Esophagus squamous epithelium (tissue), 5 donors: ENCODE measurements at regions not wholly inside any gene's neighbourhood (a gene's known extent, or its start where the extent isn't known, plus 50 kb on each side); places are given as distances from the start of the nearest gene placed in this dataset.

Experiments used
- DNase-seq: peaks from one replicate; lab custom pipeline; 2025; lab: John Stamatoyannopoulos, UW
- H3K27ac ChIP-seq, 4 donors: fragments of 200-600 bp; sonication (generic); one replicate each; pipeline ENCODE4 v1.5.1; 2016 to 2019; ENCODE audit warnings: mild to moderate bottlenecking in 1 of 4
- H3K27me3 ChIP-seq, 4 donors: fragments of 200-600 bp; sonication (generic); 1 replicate in 3 of 4; 2 replicates in 1 of 4; pipeline versions ENCODE4 v1.5.1 to v1.6.0; 2017 to 2021; ENCODE audit warnings: antibody characterized with exemption in 1 of 4
- H3K36me3 ChIP-seq, 3 donors: fragments of 200-600 bp; sonication (generic); one replicate each; pipeline ENCODE4 v1.5.1; 2016 to 2019
- H3K4me1 ChIP-seq, 3 donors: fragments of 200-600 bp; sonication (generic); one replicate each; pipeline ENCODE4 v1.5.1; 2017 to 2019
- H3K4me3 ChIP-seq, 4 donors: fragments of 200-600 bp; sonication (generic); 1 replicate in 3 of 4; 2 replicates in 1 of 4; pipeline ENCODE4 v1.5.1; 2016 to 2019; ENCODE audit warnings: mild to moderate bottlenecking in 2 of 4, moderate library complexity in 1 of 4
- H3K9me3 ChIP-seq, 3 donors: fragments of 200-600 bp; sonication (generic); one replicate each; pipeline ENCODE4 v1.5.1; 2016 to 2019
- POLR2A ChIP-seq, 4 donors: fragments of 450-650 bp; IDR thresholded peaks; one replicate each; pipeline ENCODE4 v1.6.1; 2017; ENCODE audit warnings: antibody characterized with exemption in 4 of 4, mild to moderate bottlenecking in 4 of 4, moderate library complexity in 3 of 4
- WGBS, 2 donors: methylation state at CpG; one replicate each; pipeline ENCODE4 v1.1.5; 2018; 5-methylcytosine and 5-hydroxymethylcytosine counted together
- intact Hi-C: fragments of 100-400 bp; cut with DNase I; formaldehyde crosslinking; loops from one replicate; pipeline ENCODE4 v1.15.0; 2022
- TF ChIP-seq, protein P1 (sequence below), 6 experiments: fragments of 450-650 bp in 4 of 6; fragments of 200-600 bp in 2 of 6; sonication (generic) in 2 of 6; IDR thresholded peaks; one replicate each; pipeline ENCODE4 v1.5.1; 2016 to 2019; ENCODE audit warnings: antibody characterized with exemption in 6 of 6, mild to moderate bottlenecking in 4 of 6, moderate library complexity in 4 of 6
- donor health status: DM: yes; HTN: yes; CAD: no.

DNA sequence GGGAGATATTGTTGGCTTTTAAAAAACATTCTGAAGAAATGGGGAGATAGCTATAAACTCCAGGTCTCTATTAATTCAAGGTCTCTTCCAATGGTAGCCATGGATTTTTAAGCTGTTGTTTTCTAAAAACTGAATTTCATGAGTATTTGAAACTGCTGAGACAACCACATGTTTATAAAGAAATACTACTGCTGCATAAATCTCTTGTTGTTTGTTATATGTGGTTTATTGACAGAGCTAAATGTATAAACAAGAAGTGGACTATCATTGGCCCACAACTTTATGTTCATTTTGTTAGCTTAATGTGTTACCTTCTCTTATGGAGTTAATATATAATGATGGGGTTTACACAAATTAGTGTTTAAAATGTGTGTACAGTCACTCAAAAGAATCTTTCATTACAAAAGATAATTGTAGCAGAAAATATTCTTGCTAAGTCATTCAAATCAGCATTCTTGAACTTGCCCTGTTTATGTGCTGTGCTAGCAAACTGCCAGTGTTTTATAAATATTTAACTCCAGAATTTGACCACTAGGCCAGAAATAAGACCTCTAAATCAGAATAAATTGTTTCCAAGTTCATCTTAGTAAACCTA, 242.1 kb downstream of the TMX3 start:
- no peak for DNase-seq
- no peaks in the 10 kb centered on the region for H3K27me3 ChIP-seq
- no peak overlapping the region for H3K4me3 ChIP-seq
- no peak overlapping the region for H3K27ac ChIP-seq
- TF ChIP-seq POLR2A (IDR thresholded peaks at IDR 0.05): no peak
- TF ChIP-seq, protein P1, sequence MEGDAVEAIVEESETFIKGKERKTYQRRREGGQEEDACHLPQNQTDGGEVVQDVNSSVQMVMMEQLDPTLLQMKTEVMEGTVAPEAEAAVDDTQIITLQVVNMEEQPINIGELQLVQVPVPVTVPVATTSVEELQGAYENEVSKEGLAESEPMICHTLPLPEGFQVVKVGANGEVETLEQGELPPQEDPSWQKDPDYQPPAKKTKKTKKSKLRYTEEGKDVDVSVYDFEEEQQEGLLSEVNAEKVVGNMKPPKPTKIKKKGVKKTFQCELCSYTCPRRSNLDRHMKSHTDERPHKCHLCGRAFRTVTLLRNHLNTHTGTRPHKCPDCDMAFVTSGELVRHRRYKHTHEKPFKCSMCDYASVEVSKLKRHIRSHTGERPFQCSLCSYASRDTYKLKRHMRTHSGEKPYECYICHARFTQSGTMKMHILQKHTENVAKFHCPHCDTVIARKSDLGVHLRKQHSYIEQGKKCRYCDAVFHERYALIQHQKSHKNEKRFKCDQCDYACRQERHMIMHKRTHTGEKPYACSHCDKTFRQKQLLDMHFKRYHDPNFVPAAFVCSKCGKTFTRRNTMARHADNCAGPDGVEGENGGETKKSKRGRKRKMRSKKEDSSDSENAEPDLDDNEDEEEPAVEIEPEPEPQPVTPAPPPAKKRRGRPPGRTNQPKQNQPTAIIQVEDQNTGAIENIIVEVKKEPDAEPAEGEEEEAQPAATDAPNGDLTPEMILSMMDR (IDR thresholded peaks at IDR 0.05): no peak
- no peaks in the 10 kb centered on the region for H3K4me1 ChIP-seq
- intact Hi-C loops: no loop called here
- H3K9me3 ChIP-seq: no peaks in the 10 kb centered on the region
- no peaks in the 10 kb centered on the region for H3K36me3 ChIP-seq

DNA sequence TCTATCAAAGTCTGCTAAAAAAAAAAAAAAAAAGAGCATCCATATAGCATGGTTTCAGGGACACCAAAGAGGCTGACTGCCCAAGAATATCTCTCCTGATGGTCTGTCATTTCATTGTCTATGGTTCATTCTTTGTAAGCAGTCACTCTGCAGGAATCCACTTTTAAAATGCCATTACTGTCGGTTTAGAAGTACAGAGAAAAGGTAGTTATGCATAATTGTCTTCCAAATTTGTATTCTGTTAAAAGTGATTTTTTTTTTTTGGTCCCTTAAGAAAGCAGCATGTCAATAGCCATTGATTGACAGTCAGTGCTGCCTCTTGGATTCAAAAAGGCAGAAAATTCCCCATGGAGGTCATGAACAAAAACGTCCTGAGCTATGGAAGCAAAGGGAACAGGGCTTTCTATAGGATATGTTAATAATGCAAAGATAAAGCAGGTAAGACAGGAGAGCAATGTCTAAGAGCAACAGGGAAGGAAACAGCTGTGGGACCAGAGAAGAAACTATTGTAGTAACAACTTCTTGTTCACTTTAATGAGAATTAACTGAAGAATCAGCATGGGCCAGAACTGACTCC, 245.8 kb downstream of the TMX3 start:
- Histone ChIP-seq H3K27me3 (no peaks in the 10 kb centered on the region), H3K9me3 (no peaks in the 10 kb centered on the region), H3K4me1 (no peaks in the 10 kb centered on the region), H3K27ac (no peak overlapping the region), H3K36me3 (no peaks in the 10 kb centered on the region), H3K4me3 (no peak overlapping the region)
- WGBS, 2 donors: 27 to 33% methylated on average over 2 of the region's 2 CpGs
- TF ChIP-seq, protein P1 (IDR thresholded peaks at IDR 0.05): no peak
- TF ChIP-seq POLR2A (IDR thresholded peaks at IDR 0.05): no peak
- no peak for DNase-seq
- intact Hi-C loops: no loop called here

GRCh38 chr18:68467957-68468356, 247.0 kb downstream of the TMX3 start:
- 35 to 40% methylated on average over 4 of the region's 4 CpGs for WGBS, 2 donors
- Histone ChIP-seq H3K27ac (no peak overlapping the region), H3K4me1 (no peaks in the 10 kb centered on the region), H3K27me3 (no peaks in the 10 kb centered on the region), H3K4me3 (no peak overlapping the region), H3K9me3 (no peaks in the 10 kb centered on the region), H3K36me3 (no peaks in the 10 kb centered on the region)
- DNase-seq: no peak
- intact Hi-C loops: no loop called here
- TF ChIP-seq, protein P1 (IDR thresholded peaks at IDR 0.05): no peak
- no peak for TF ChIP-seq POLR2A (IDR thresholded peaks at IDR 0.05)

- WGBS, 2 donors: 47 to 93% methylated on average over 2 of the region's 2 CpGs
- Histone ChIP-seq H3K27me3 (no peaks in the 10 kb centered on the region), H3K27ac (no peak overlapping the region), H3K4me3 (no peak overlapping the region), H3K36me3 (no peaks in the 10 kb centered on the region), H3K4me1 (no peaks in the 10 kb centered on the region), H3K9me3 (no peaks in the 10 kb centered on the region)
- TF ChIP-seq, protein P1 (IDR thresholded peaks at IDR 0.05): no peak
- TF ChIP-seq POLR2A (IDR thresholded peaks at IDR 0.05): no peak
- DNase-seq: no peak
- intact Hi-C loops: no loop called here
Measured at GRCh38 chr18:68467329-68467728, 247.6 kb downstream of the TMX3 start.

- H3K4me3 ChIP-seq: no peak overlapping the region
- no peak overlapping the region for H3K27ac ChIP-seq
- no peak for TF ChIP-seq POLR2A (IDR thresholded peaks at IDR 0.05)
- TF ChIP-seq, protein P1 (IDR thresholded peaks at IDR 0.05): no peak
- 75% methylated on average over 1 of the region's 1 CpG; no CpG with 5 or more reads in 1 of the 2 donors for WGBS, 2 donors
- intact Hi-C loops: no loop called here
- H3K4me1 ChIP-seq: no peaks in the 10 kb centered on the region
- no peaks in the 10 kb centered on the region for H3K36me3 ChIP-seq
- H3K9me3 ChIP-seq: no peaks in the 10 kb centered on the region
- DNase-seq: no peak
- H3K27me3 ChIP-seq: no peaks in the 10 kb centered on the region
Measured at GRCh38 chr18:68466672-68467071, 248.2 kb downstream of the TMX3 start.
